Endothelial cell of umbilical vein (primary cell): ENCODE measurements at regions not wholly inside any gene's neighbourhood (a gene's known extent, or its start where the extent isn't known, plus 50 kb on each side); places are given as distances from the start of the nearest gene placed in this dataset.

Experiments
- BruUV-seq: library from RNA; stranded (reverse); fragments of 400-500 nt; replicated peaks from 2 replicates; lab custom pipeline; 2021; lab: Mats Ljungman, UMichigan
- CTCF ChIA-PET: fragments of 300-600, 350-600 bp; sonication (Branson Sonifier 250); formaldehyde crosslinking; loops from one replicate; lab custom pipeline; 2021; ENCODE audit warnings: antibody characterized with exemption, inconsistent platforms; lab: Charles Lee
- POLR2A ChIA-PET: fragments of 300-600, 350-600 bp; sonication (Branson Sonifier 250); formaldehyde crosslinking; loops from one replicate; lab custom pipeline; 2021; ENCODE audit warnings: antibody characterized with exemption, inconsistent platforms; lab: Charles Lee
- DNase-seq: peaks from one replicate; pipeline ENCODE4 v3.0.0-alpha.2; 2011; ENCODE audit warnings: low read depth, low spot score
- FAIRE-seq: peaks from 2 replicates; lab custom pipeline; 2011; peaks lifted over from hg19 to GRCh38; lab: Jason Lieb, UNC
- H2AFZ ChIP-seq: 2 replicates; pipeline ENCODE4 v1.6.0; 2012; ENCODE audit warnings: low read depth, low read length, control low read depth, inconsistent platforms
- H3K27ac ChIP-seq: 2 replicates; pipeline ENCODE4 v1.5.1; 2011; ENCODE audit warnings: low read depth, mild to moderate bottlenecking, control low read depth, low read length, moderate library complexity; ENCODE audit not compliant: insufficient read depth
- H3K27me3 ChIP-seq, 2 experiments: 2 replicates each; pipeline versions ENCODE4 v1.6.0 to v1.6.1; 2011; ENCODE audit warnings: low read length in 2 of 2, mixed read lengths in 1 of 2; ENCODE audit not compliant: control insufficient read depth in 2 of 2, insufficient read depth in 2 of 2
- H3K36me3 ChIP-seq, 2 experiments: 2 replicates in 1 of 2; 3 replicates in 1 of 2; pipeline ENCODE4 v1.5.1; 2011; ENCODE audit warnings: low read length in 2 of 2, mild to moderate bottlenecking in 1 of 2, moderate library complexity in 1 of 2; ENCODE audit not compliant: control insufficient read depth in 2 of 2, insufficient read depth in 2 of 2; ENCODE audit errors: extremely low read depth in 1 of 2
- H3K4me1 ChIP-seq: 3 replicates; pipeline ENCODE4 v1.5.1; 2011; ENCODE audit warnings: mild to moderate bottlenecking, low read length; ENCODE audit not compliant: control insufficient read depth, insufficient read depth; ENCODE audit errors: extremely low read depth
- H3K4me2 ChIP-seq: 2 replicates; pipeline ENCODE4 v1.6.1; 2011; ENCODE audit warnings: low read length, control low read depth, mixed read lengths; ENCODE audit not compliant: insufficient read depth
- H3K4me3 ChIP-seq, 3 experiments: fragments of 200-600 bp in 1 of 3; sonication (generic), shearing (Covaris generic) in 1 of 3; replicated peaks in 1 of 3; 2 replicates each; pipeline ENCODE4 v1.5.1; 2011 to 2016; ENCODE audit warnings: control low read depth in 3 of 3, low read length in 3 of 3, mild to moderate bottlenecking in 2 of 3, inconsistent platforms in 1 of 3, low read depth in 1 of 3, moderate library complexity in 1 of 3; ENCODE audit not compliant: insufficient read depth in 1 of 3
- H3K79me2 ChIP-seq: 2 replicates; pipeline ENCODE4 v1.6.0; 2012; ENCODE audit warnings: low read length, inconsistent platforms; ENCODE audit not compliant: control insufficient read depth, insufficient read depth
- H3K9ac ChIP-seq: replicated peaks from 2 replicates; pipeline ENCODE3; 2011; ENCODE audit warnings: low read length, control low read depth; ENCODE audit not compliant: insufficient read depth; ENCODE audit errors: extremely low read depth
- H3K9me1 ChIP-seq: replicated peaks from 3 replicates; pipeline ENCODE4 v1.6.0; 2011; ENCODE audit warnings: mild to moderate bottlenecking, low read length; ENCODE audit not compliant: control insufficient read depth, insufficient read depth; ENCODE audit errors: extremely low read depth
- H3K9me3 ChIP-seq: replicated peaks from 2 replicates; pipeline ENCODE4 v1.5.1; 2012; ENCODE audit warnings: low read length, inconsistent platforms; ENCODE audit not compliant: control insufficient read depth, insufficient read depth
- H4K20me1 ChIP-seq: replicated peaks from 2 replicates; pipeline ENCODE3; 2011; ENCODE audit warnings: mild to moderate bottlenecking, low read length; ENCODE audit not compliant: control insufficient read depth, insufficient read depth; ENCODE audit errors: extremely low read depth
- EZH2 ChIP-seq: IDR thresholded peaks from 2 replicates; pipeline ENCODE4 v1.6.1; 2012; ENCODE audit warnings: borderline replicate concordance, low read depth, mild to moderate bottlenecking, moderate library complexity, low read length, inconsistent platforms; ENCODE audit not compliant: severe bottlenecking
- FOS ChIP-seq: IDR thresholded peaks from 2 replicates; pipeline ENCODE4 v1.6.1; 2011; ENCODE audit warnings: mild to moderate bottlenecking, low read length, moderate library complexity, borderline replicate concordance; ENCODE audit not compliant: insufficient read depth
- GATA2 ChIP-seq: IDR thresholded peaks from 2 replicates; pipeline ENCODE4 v1.7.0; 2011; ENCODE audit warnings: low read depth, mild to moderate bottlenecking, moderate library complexity, mixed read lengths, low read length; ENCODE audit not compliant: insufficient read length, insufficient read depth
- JUN ChIP-seq: IDR thresholded peaks from 2 replicates; pipeline ENCODE4 v1.6.1; 2011; ENCODE audit warnings: borderline replicate concordance, low read depth; ENCODE audit not compliant: insufficient read length, insufficient read depth
- MYC ChIP-seq: IDR thresholded peaks from one replicate; pipeline ENCODE4 v1.6.1; 2011; ENCODE audit warnings: mild to moderate bottlenecking, low read depth, low read length
- POLR2A ChIP-seq: IDR thresholded peaks from 2 replicates; pipeline ENCODE4 v1.6.1; 2012; ENCODE audit warnings: low read depth, mild to moderate bottlenecking, control low read depth, low read length
- POLR2AphosphoS5 ChIP-seq: IDR thresholded peaks from 2 replicates; pipeline ENCODE4 v1.6.1; 2012; ENCODE audit warnings: low read depth, mild to moderate bottlenecking, control low read depth, low read length, moderate library complexity; ENCODE audit not compliant: insufficient read depth
- dilution Hi-C: fragments of 300-500 bp; cut with MboI; formaldehyde crosslinking; loops from one replicate; pipeline ENCODE4 v1.15.0; 2019; ENCODE audit warnings: low sequenced_read_pairs; ENCODE audit not compliant: extremely low pct_ligation_motif_present
- intact Hi-C: fragments of 100-400 bp; cut with micrococcal nuclease; formaldehyde crosslinking; loops from one replicate; pipeline ENCODE4 v1.10.0; 2022
- TF ChIP-seq, protein P1 (sequence below), 2 donors: IDR thresholded peaks; 1 replicate in 1 of 2; 2 replicates in 1 of 2; pipeline ENCODE4 v1.5.1; 2011; ENCODE audit warnings: low read length in 2 of 2, mild to moderate bottlenecking in 2 of 2, moderate library complexity in 2 of 2, control low read depth in 1 of 2, inconsistent platforms in 1 of 2, low read depth in 1 of 2; ENCODE audit not compliant: insufficient read depth in 1 of 2; ENCODE audit errors: extremely low read depth in 1 of 2
- TF ChIP-seq, protein P2 (sequence below): IDR thresholded peaks from 2 replicates; pipeline ENCODE4 v1.6.1; 2011; ENCODE audit not compliant: insufficient read depth, insufficient read length

DNA sequence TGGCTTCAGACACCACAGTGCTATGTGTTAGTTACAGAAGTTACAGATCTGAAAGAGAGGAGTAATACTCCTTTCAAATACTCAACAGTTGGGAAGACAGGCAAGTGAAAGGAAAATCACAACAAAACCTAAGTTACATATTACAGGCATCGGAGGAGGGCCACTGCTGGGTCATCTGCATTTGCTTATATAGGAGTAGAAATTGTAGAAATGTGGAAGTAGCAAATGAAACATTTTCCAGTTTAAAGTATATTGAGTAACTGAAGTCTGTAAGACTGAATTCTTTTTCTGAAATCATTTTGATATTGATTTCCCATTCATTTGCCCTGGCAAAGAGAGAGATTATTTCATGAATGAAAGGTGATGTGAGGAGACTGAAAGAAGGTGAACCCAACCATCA is 201.7 kb downstream of the SPRY1 start:
- Histone ChIP-seq H3K9ac (no peak overlapping the region), H4K20me1 (no peaks in the 10 kb centered on the region), H2AFZ (no peak overlapping the region), H3K4me2 (no peak overlapping the region), H3K4me1 (peaks cover 27% of the 10 kb centered on the region), H3K79me2 (no peaks in the 10 kb centered on the region), H3K9me1 (no peaks in the 10 kb centered on the region), H3K27me3 (no peaks in the 10 kb centered on the region), H3K9me3 (no peaks in the 10 kb centered on the region), H3K4me3 (no peak overlapping the region), H3K27ac (no peak overlapping the region), H3K36me3 (no peaks in the 10 kb centered on the region)
- BruUV-seq: no TSS peak
- TF ChIP-seq POLR2AphosphoS5 (no peak), GATA2 (no peak), MYC (no peak), EZH2 (no peak), JUN (no peak), FOS (no peak), POLR2A (no peak)
- TF ChIP-seq, protein P1, sequence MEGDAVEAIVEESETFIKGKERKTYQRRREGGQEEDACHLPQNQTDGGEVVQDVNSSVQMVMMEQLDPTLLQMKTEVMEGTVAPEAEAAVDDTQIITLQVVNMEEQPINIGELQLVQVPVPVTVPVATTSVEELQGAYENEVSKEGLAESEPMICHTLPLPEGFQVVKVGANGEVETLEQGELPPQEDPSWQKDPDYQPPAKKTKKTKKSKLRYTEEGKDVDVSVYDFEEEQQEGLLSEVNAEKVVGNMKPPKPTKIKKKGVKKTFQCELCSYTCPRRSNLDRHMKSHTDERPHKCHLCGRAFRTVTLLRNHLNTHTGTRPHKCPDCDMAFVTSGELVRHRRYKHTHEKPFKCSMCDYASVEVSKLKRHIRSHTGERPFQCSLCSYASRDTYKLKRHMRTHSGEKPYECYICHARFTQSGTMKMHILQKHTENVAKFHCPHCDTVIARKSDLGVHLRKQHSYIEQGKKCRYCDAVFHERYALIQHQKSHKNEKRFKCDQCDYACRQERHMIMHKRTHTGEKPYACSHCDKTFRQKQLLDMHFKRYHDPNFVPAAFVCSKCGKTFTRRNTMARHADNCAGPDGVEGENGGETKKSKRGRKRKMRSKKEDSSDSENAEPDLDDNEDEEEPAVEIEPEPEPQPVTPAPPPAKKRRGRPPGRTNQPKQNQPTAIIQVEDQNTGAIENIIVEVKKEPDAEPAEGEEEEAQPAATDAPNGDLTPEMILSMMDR (IDR thresholded peaks at IDR 0.05; ENCODE audit: extremely low read depth in 1 of 2, insufficient read depth in 1 of 2, low read depth in 1 of 2, low read length in 2 of 2): no peak
- TF ChIP-seq, protein P2, sequence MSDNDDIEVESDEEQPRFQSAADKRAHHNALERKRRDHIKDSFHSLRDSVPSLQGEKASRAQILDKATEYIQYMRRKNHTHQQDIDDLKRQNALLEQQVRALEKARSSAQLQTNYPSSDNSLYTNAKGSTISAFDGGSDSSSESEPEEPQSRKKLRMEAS: no peak
- FAIRE-seq: no peak
- dilution Hi-C loops: no loop called here
- intact Hi-C loops: no loop called here
- CTCF ChIA-PET: interaction anchor here (1.3 kb wide), 1 partner anchor 10 kb away, joined by 3 read pairs; no protein-coding TSS in a partner anchor
- POLR2A ChIA-PET: no interaction called here
- DNase-seq: no peak
